ENCODE measurements at regions not wholly inside any gene's neighbourhood (a gene's known extent, or its start where the extent isn't known, plus 50 kb on each side); places are given as distances from the start of the nearest gene placed in this dataset.

DNA sequence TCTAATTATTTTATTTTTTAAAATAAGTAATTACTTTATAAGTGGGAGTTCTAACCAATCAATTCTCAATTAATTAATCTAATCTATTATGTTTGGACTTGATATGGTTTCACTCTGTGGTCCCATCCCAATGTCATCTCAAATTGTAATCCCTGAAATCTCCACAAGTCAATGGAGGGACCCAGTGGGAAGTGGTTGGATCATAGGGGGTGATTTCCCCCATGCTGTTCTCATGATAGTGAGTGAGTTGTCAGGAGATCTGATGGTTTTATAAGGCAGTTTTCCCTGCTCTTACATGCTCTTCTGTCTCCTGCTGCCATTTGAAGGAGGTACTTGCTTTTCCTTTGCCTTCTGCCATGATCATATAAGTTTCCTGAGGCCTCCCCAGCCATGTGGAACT, 836.1 kb downstream of the GALC start:
- TF ChIP-seq, protein P1, sequence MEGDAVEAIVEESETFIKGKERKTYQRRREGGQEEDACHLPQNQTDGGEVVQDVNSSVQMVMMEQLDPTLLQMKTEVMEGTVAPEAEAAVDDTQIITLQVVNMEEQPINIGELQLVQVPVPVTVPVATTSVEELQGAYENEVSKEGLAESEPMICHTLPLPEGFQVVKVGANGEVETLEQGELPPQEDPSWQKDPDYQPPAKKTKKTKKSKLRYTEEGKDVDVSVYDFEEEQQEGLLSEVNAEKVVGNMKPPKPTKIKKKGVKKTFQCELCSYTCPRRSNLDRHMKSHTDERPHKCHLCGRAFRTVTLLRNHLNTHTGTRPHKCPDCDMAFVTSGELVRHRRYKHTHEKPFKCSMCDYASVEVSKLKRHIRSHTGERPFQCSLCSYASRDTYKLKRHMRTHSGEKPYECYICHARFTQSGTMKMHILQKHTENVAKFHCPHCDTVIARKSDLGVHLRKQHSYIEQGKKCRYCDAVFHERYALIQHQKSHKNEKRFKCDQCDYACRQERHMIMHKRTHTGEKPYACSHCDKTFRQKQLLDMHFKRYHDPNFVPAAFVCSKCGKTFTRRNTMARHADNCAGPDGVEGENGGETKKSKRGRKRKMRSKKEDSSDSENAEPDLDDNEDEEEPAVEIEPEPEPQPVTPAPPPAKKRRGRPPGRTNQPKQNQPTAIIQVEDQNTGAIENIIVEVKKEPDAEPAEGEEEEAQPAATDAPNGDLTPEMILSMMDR (IDR thresholded peaks at IDR 0.05; ENCODE audit: low read depth, low read length, poor library complexity, severe bottlenecking), result no peak
- no peak for TF ChIP-seq EZH2phosphoT487 (IDR thresholded peaks at IDR 0.05; ENCODE audit: borderline replicate concordance, low read length)
